Nucleus accumbens (tissue), 56 donors: ENCODE measurements at regions not wholly inside any gene's neighbourhood (a gene's known extent, or its start where the extent isn't known, plus 50 kb on each side); places are given as distances from the start of the nearest gene placed in this dataset.
"Not testable (repeated sequence)": the region's sequence is repeated elsewhere in the genome, so short reads cannot be mapped to it uniquely, and the experiment has no call there.

ENCODE experiments used
- DNase-seq, 56 donors: peaks; one replicate each; lab custom pipeline; 2025; lab: John Stamatoyannopoulos, UW

GRCh38 chr7:152947686-152948085 is 188.1 kb downstream of the ACTR3B start:
- no peak for DNase-seq

GRCh38 chr7:152949253-152949652 is 189.7 kb downstream of the ACTR3B start:
- DNase-seq: no peak

DNA sequence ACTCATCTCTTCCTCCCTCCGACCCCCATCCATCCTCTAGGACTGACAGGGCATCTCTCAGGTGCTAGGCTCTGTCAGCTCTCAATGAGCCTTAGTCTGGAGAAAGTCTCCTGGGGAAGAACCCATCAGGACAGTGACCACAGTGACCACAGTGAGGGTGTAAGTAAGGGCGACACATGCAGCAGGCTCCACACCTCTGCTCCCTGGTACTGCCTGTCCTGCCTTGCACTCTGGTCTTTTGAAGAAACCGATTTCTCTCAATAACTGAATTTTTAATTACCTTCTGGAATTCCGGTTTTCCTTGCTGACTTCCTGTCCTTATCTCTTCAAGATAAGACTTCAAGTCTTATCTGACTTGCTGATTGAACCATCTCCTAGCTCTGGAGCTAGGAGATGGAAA is 190.2 kb downstream of the ACTR3B start:
- no peak for DNase-seq

- no peak for DNase-seq
Measured at GRCh38 chr7:152956006-152956405, 196.5 kb downstream of the ACTR3B start.

DNA sequence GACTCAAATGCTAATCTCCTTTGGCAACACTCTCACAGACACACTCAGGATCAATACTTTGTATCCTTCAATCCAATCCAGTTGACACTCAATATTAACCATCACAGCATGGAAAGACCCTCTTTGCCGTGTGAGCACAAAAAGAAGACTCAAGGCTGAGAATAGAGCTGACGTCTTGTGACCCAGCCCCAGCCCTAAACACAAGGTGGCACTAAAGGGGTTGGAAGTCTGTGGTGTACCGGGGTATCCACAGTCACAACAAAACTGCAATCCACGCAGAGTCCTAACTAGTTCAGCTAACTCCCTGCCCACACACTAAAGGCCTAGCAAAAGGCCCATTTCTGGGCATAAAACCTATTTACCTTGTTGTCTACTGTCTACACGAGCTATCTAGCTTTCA is 200.1 kb downstream of the ACTR3B start:
- DNase-seq: no peak

DNA sequence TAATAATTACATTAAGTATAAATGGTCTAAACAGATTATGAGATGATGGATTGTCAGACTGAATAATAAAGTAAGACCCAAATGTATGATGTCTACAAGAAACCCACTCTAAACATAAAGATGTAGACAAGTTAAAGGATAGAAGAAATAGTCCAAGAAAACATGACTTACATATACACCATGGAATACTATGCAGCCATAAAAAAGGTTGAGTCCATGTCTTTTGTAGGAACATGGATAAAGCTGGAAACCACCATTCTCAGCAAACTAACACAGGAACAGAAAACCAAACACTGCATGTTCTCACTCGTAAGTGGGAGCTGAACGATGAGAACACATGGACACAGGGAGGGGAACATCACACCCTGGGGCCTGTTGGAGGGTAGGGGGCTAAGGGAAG is 202.2 kb downstream of the ACTR3B start:
- DNase-seq: not testable (repeated sequence)

DNA sequence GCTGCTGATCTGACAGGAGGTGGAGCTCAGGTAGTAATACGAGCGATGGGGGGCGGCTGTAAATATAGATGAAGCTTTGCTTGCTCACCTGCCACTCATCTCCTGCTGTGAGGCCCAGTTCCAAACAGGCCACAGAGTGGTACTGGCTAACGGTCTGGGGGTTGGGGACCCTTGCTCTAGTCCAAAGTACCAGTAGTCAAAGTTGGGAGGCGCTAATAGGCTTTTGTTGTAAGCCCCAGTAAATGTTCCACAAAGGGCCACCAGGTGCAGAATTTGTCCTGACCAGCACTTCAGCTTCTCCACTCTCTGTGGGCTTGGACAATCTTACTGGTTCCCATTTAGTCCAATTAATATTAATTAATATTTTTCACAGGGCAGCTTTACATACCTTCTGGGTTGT is 206.6 kb downstream of the ACTR3B start:
- DNase-seq: no peak

- DNase-seq: no peak
Measured at GRCh38 chr7:152967958-152968357, 208.4 kb downstream of the ACTR3B start.

GRCh38 chr7:152968514-152968913 is 209.0 kb downstream of the ACTR3B start:
- no peak for DNase-seq

GRCh38 chr7:152969335-152969734 is 209.8 kb downstream of the ACTR3B start:
- DNase-seq: no peak

GRCh38 chr7:152969839-152970238 is 210.3 kb downstream of the ACTR3B start:
- no peak for DNase-seq

- DNase-seq: no peak
Measured at GRCh38 chr7:152970481-152970880, 210.9 kb downstream of the ACTR3B start.

GRCh38 chr7:152974577-152974976 is 215.0 kb downstream of the ACTR3B start:
- no peak for DNase-seq

GRCh38 chr7:152975076-152975475 is 215.5 kb downstream of the ACTR3B start:
- DNase-seq: no peak

DNA sequence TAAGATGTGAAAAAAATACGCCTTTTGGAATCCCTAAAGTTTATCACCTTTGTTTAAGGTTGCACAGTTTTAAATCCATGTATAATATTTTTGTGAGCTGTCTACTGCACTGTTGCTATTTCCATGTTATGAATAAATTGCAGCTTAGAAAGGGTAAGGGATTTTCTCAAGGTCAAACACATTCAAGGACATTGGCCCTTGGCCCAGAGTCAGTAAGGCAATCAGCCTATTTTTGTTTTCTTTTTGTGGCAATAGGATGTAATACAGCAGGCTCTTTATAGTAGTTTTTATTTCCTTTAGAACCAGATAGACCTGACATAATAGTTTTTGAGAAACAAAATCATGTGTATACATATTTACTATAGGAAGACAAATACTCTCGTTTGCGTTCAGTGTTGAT is 219.8 kb downstream of the ACTR3B start:
- DNase-seq: no peak

DNA sequence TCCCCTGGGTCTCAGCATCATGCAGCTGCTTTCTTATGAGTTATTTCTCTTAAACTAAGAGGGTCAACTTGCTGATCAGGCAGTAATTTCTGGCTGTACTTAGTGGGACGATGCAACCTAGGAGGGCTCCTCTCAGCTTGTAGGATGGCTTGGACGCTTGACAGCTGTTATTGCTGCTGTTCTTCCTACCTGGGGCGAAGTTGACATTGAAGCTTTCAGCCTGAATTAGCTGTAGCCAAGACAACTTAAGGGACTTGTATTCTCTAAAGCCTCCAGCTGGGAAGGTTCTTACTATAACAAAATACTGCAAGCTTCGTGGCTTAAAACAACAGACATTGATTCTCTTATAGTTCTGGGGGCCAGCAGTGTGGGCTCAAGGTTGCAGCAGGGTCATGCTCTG is 224.9 kb downstream of the ACTR3B start:
- no peak for DNase-seq

DNA sequence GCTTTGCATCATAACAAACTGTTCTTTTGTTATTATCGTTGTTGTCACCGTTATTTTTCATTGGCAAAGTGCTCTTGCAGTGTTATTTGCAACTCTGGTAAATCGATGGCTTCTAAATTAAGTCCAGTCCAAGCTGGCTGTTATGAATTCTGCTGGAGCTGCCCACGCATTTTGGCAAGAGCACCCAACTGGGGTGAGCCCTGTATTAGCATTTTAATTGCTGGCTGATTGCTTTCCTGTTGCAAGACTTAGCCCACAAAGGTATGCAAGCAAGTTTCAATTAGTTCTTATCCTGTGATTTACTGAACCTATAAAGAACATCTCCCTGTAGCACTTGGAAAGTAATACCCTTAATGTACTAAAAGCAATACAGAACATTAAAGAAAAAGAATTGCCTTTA is 226.8 kb downstream of the ACTR3B start:
- DNase-seq: peak in 1 of 56 donors; percentile 2

- no peak for DNase-seq
Measured at GRCh38 chr7:152987656-152988055, 228.1 kb downstream of the ACTR3B start.

GRCh38 chr7:152989889-152990380 is 230.4 kb downstream of the ACTR3B start:
- DNase-seq: no peak

GRCh38 chr7:152998420-152998819 is 238.9 kb downstream of the ACTR3B start:
- DNase-seq: no peak

GRCh38 chr7:153002115-153002514 is 242.6 kb downstream of the ACTR3B start:
- DNase-seq: no peak

DNA sequence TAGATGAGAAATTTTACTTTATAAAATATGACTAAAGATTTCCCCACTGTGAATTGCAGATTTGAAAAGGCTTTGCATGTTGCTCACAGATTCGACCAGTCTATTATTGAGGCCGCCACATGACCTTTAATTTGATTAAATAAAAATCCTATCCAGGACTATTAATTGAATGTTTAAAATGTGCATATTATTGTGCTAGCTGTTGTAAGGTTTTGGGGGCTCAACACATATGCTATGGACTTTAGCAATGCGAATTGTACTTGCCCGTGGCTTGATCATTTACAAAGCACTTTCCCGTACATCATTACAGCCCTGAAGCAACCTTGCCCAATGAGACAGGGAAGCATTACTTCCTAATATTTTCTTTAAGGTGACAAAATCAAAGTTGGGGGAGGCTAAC is 243.0 kb downstream of the ACTR3B start:
- DNase-seq: no peak

DNA sequence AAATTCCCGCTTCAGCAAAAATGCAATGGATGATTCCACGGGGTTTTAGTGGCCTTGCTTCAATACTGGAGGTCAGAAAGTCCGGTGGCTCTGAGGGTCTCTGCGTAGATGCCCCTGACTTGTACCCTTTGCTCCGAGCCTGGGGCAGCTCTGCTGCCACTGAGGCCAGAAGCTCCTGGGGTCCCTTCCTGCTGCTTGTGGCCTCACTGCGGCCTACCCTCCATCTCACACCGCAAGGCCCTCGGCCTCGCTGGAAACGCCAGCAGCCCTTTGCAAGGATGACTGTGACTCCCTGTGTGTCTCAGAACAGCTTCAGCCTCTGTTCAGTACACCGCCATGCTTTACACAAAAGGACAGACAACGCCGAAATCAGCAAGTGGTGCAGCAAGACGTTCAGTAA is 244.8 kb downstream of the ACTR3B start:
- DNase-seq: no peak
